Keratinocyte (primary cell): ENCODE measurements at regions not wholly inside any gene's neighbourhood (a gene's known extent, or its start where the extent isn't known, plus 50 kb on each side); places are given as distances from the start of the nearest gene placed in this dataset.

Experiments used
- DNase-seq: peaks from one replicate; pipeline ENCODE4 v3.0.0-alpha.2; 2011; ENCODE audit warnings: low read depth, missing footprints, low spot score
- FAIRE-seq: peaks from 2 replicates; lab custom pipeline; 2011; peaks lifted over from hg19 to GRCh38; lab: Jason Lieb, UNC
- H2AFZ ChIP-seq: 2 replicates; pipeline ENCODE4 v1.6.0; 2012; ENCODE audit warnings: low read length, control low read depth, inconsistent platforms; ENCODE audit not compliant: control insufficient read depth
- H3K27ac ChIP-seq: 2 replicates; pipeline ENCODE4 v1.5.1; 2011; ENCODE audit warnings: low read length; ENCODE audit not compliant: control insufficient read depth, insufficient read depth
- H3K27me3 ChIP-seq: 3 replicates; pipeline ENCODE4 v1.6.0; 2011; ENCODE audit warnings: low read length; ENCODE audit not compliant: control insufficient read depth, insufficient read depth; ENCODE audit errors: extremely low read depth
- H3K36me3 ChIP-seq, 2 experiments: 2 replicates in 1 of 2; 3 replicates in 1 of 2; pipeline ENCODE4 v1.5.1; 2011; ENCODE audit warnings: low read length in 2 of 2, mild to moderate bottlenecking in 1 of 2; ENCODE audit not compliant: control insufficient read depth in 2 of 2, insufficient read depth in 2 of 2; ENCODE audit errors: extremely low read depth in 1 of 2
- H3K4me1 ChIP-seq: 3 replicates; pipeline ENCODE4 v1.5.1; 2011; ENCODE audit warnings: low read length; ENCODE audit not compliant: control insufficient read depth, insufficient read depth; ENCODE audit errors: extremely low read depth
- H3K4me2 ChIP-seq: 3 replicates; pipeline ENCODE4 v1.6.0; 2011; ENCODE audit warnings: low read depth, low read length; ENCODE audit not compliant: control insufficient read depth, insufficient read depth; ENCODE audit errors: extremely low read depth
- H3K4me3 ChIP-seq, 3 experiments: fragments of 200-600 bp in 1 of 3; sonication (generic) in 1 of 3; 2 replicates in 2 of 3; 3 replicates in 1 of 3; pipeline ENCODE4 v1.5.1; 2011 to 2016; ENCODE audit warnings: low read length in 3 of 3, mild to moderate bottlenecking in 3 of 3, control low read depth in 2 of 3, inconsistent platforms in 1 of 3, low read depth in 1 of 3, mixed read lengths in 1 of 3, mixed run types in 1 of 3, moderate library complexity in 1 of 3; ENCODE audit not compliant: control insufficient read depth in 2 of 3, insufficient read depth in 2 of 3; ENCODE audit errors: extremely low read depth in 1 of 3
- H3K79me2 ChIP-seq: 2 replicates; pipeline ENCODE4 v1.6.0; 2012; ENCODE audit warnings: low read length; ENCODE audit not compliant: control insufficient read depth, insufficient read depth
- H3K9ac ChIP-seq: 3 replicates; pipeline ENCODE4 v1.6.0; 2011; ENCODE audit warnings: low read length; ENCODE audit not compliant: control insufficient read depth, insufficient read depth; ENCODE audit errors: extremely low read depth
- H3K9me1 ChIP-seq: 3 replicates; pipeline ENCODE4 v1.6.0; 2011; ENCODE audit warnings: low read length; ENCODE audit not compliant: control insufficient read depth, insufficient read depth; ENCODE audit errors: extremely low read depth
- H3K9me3 ChIP-seq: 2 replicates; pipeline ENCODE4 v1.5.1; 2012; ENCODE audit warnings: low read depth, low read length; ENCODE audit not compliant: control insufficient read depth
- H4K20me1 ChIP-seq: 3 replicates; pipeline ENCODE4 v1.6.0; 2011; ENCODE audit warnings: low read length; ENCODE audit not compliant: control insufficient read depth, insufficient read depth; ENCODE audit errors: extremely low read depth
- CTCF ChIP-seq, 3 experiments: IDR thresholded peaks in 1 of 3; conservative IDR thresholded peaks in 1 of 3; optimal IDR thresholded peaks in 1 of 3; 2 replicates in 2 of 3; 3 replicates in 1 of 3; pipeline versions ENCODE3 to v1.5.1; 2011; ENCODE audit warnings: low read length in 3 of 3, mild to moderate bottlenecking in 3 of 3, moderate library complexity in 2 of 3, control low read depth in 1 of 3, inconsistent platforms in 1 of 3; ENCODE audit not compliant: insufficient read depth in 2 of 3; ENCODE audit errors: extremely low read depth in 1 of 3
- EZH2 ChIP-seq: IDR thresholded peaks from one replicate; pipeline ENCODE4 v1.6.1; 2012; ENCODE audit warnings: inconsistent platforms, mild to moderate bottlenecking, low read length, moderate library complexity
- dilution Hi-C: fragments of 300-500 bp; cut with MboI; formaldehyde crosslinking; loops from one replicate; pipeline ENCODE4 v1.7.0; 2020; ENCODE audit warnings: low sequenced_read_pairs; ENCODE audit not compliant: extremely low pct_ligation_motif_present

DNA sequence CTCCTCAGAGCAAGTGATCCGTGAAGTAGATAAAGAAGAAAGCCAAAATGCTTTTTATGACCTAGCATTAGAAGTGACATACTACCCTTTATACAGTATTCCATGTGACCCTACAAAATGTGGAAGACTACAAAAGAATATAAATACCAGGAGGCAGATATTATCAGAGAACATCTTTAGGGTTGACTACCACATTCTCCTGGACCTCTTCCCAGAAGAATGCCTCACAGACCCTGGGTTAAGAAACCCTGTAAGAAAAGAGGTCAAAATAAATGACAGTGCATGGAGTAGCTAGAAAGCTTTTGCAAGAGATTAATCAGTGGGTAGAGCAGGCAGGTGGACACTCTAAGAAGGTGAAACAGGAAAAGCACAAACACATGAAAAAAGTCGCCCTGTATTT lies 69.2 kb downstream of the FANCF start:
- FAIRE-seq = no peak
- dilution Hi-C loops = loop anchor here (10.0 to 25.0 kb wide), 3 partner anchors 132 to 244 kb away; no protein-coding TSS in a partner anchor
- TF ChIP-seq EZH2 (no peak), CTCF (optimal IDR thresholded peaks at IDR 0.05 in 1 of 3, IDR thresholded peaks at IDR 0.05 in 1 of 3, conservative IDR thresholded peaks at IDR 0.05 in 1 of 3; ENCODE audit: extremely low read depth in 1 of 3, insufficient read depth in 2 of 3, low read length in 3 of 3) (no peak)

DNA sequence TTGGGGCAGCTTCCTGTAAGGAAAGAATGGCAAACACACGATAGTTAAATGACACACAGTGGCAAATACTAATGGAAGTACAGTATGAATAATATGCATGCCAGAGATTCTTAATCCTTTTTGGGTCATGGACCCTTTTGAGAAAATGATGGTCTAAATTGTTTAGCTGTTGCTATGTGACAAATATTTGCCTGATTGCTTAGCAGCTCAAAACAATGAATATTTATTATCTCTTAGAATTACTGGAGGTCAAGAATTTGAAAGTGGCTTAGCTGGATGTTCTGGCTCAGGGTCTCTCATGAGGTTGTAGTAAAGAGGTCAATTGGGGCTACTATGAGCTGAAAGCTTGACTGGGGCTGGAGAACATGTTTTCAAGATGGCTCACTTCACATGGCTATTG lies 69.7 kb downstream of the FANCF start:
- TF ChIP-seq EZH2 (no peak), CTCF (optimal IDR thresholded peaks at IDR 0.05 in 1 of 3, IDR thresholded peaks at IDR 0.05 in 1 of 3, conservative IDR thresholded peaks at IDR 0.05 in 1 of 3; ENCODE audit: extremely low read depth in 1 of 3, insufficient read depth in 2 of 3, low read length in 3 of 3) (no peak)
- H3K79me2 ChIP-seq = no peaks in the 10 kb centered on the region

More for the DNA sequence above, 69.2 kb downstream of the FANCF start:
- Histone ChIP-seq H3K9me1 (no peaks in the 10 kb centered on the region), H3K4me3 (no peak overlapping the region), H3K4me2 (no peak overlapping the region), H3K36me3 (no peaks in the 10 kb centered on the region), H3K79me2 (no peaks in the 10 kb centered on the region), H3K9me3 (no peaks in the 10 kb centered on the region), H4K20me1 (no peaks in the 10 kb centered on the region), H3K9ac (no peak overlapping the region), H3K4me1 (no peaks in the 10 kb centered on the region), H2AFZ (no peak overlapping the region), H3K27me3 (no peaks in the 10 kb centered on the region), H3K27ac (no peak overlapping the region)
- DNase-seq = no peak

More for the DNA sequence above, 69.7 kb downstream of the FANCF start:
- Histone ChIP-seq H3K9me3 (no peaks in the 10 kb centered on the region), H3K36me3 (no peaks in the 10 kb centered on the region), H3K27me3 (peaks cover under 1% of the 10 kb centered on the region), H3K4me1 (no peaks in the 10 kb centered on the region), H3K27ac (no peak overlapping the region), H3K4me3 (no peak overlapping the region), H3K4me2 (no peak overlapping the region), H2AFZ (no peak overlapping the region), H3K9me1 (no peaks in the 10 kb centered on the region), H3K9ac (no peak overlapping the region), H4K20me1 (no peaks in the 10 kb centered on the region)
- dilution Hi-C loops = loop anchor here (10.0 to 25.0 kb wide), 3 partner anchors 131 to 244 kb away; no protein-coding TSS in a partner anchor
- DNase-seq = no peak
- no peak for FAIRE-seq
